HepG2 (cell line): ENCODE measurements at regions not wholly inside any gene's neighbourhood (a gene's known extent, or its start where the extent isn't known, plus 50 kb on each side); places are given as distances from the start of the nearest gene placed in this dataset.

Source experiments
- ATAC-seq: fragments of 200-7000 bp; cut with Tn5 transposase; 3 replicates; pipeline ENCODE4 v1.9.1; 2020; ENCODE audit warnings: mild to moderate bottlenecking, moderate library complexity
- BruUV-seq: library from RNA; stranded (reverse); fragments of 400-500 nt; replicated peaks from 2 replicates; lab custom pipeline; 2021; lab: Mats Ljungman, UMichigan
- CTCF ChIA-PET: fragments of 300-600 bp; formaldehyde crosslinking; extraction: SDS; loops from one replicate; lab custom pipeline; 2021; ENCODE audit warnings: low total read pairs, inconsistent platforms, low intra/inter-chr PET ratio; lab: Yijun Ruan, JAX
- POLR2A ChIA-PET: fragments of 350-600 bp; sonication (Branson Sonifier 250); formaldehyde crosslinking; loops from one replicate; lab custom pipeline; 2020; ENCODE audit warnings: antibody characterized with exemption, inconsistent platforms; lab: Yijun Ruan, JAX
- DNase-seq: peaks from one replicate; pipeline ENCODE4 v3.0.0-alpha.2; 2015; ENCODE audit warnings: low spot score
- FAIRE-seq: peaks from 3 replicates; lab custom pipeline; 2011; peaks lifted over from hg19 to GRCh38; lab: Jason Lieb, UNC
- H2AFZ ChIP-seq: one replicate; pipeline ENCODE4 v1.6.1; 2011; ENCODE audit warnings: low read length, inconsistent platforms
- H3K27ac ChIP-seq: fragments of 300-600 bp; 3 replicates; pipeline ENCODE4 v1.8.0; 2011; ENCODE audit warnings: mixed run types, mild to moderate bottlenecking, mixed read lengths, low read length, inconsistent platforms; ENCODE audit not compliant: insufficient read depth; ENCODE audit errors: extremely low read length
- H3K27me3 ChIP-seq, 2 experiments: fragments of 200-600 bp in 1 of 2; 2 replicates in 1 of 2; 3 replicates in 1 of 2; pipeline versions ENCODE4 v1.6.0 to v1.8.0; 2011; ENCODE audit warnings: low read length in 2 of 2, mild to moderate bottlenecking in 2 of 2, moderate library complexity in 2 of 2, inconsistent platforms in 1 of 2; ENCODE audit not compliant: insufficient read depth in 2 of 2, control insufficient read depth in 1 of 2
- H3K36me3 ChIP-seq, 2 experiments: fragments of 200-600 bp in 1 of 2; replicated peaks in 1 of 2; 2 replicates in 1 of 2; 3 replicates in 1 of 2; pipeline versions ENCODE4 v1.5.1 to v1.8.0; 2011; ENCODE audit warnings: low read length in 2 of 2, inconsistent platforms in 1 of 2; ENCODE audit not compliant: insufficient read depth in 2 of 2, control insufficient read depth in 1 of 2
- H3K4me1 ChIP-seq: 2 replicates; pipeline ENCODE4 v1.5.1; 2012; ENCODE audit warnings: low read length, inconsistent platforms; ENCODE audit not compliant: insufficient read depth
- H3K4me2 ChIP-seq: 2 replicates; pipeline ENCODE4 v1.6.0; 2011; ENCODE audit warnings: low read depth, low read length, inconsistent platforms
- H3K4me3 ChIP-seq, 3 experiments: fragments of 200-600 bp in 1 of 3; sonication (generic), shearing (Covaris generic) in 1 of 3; replicated peaks in 1 of 3; 2 replicates each; pipeline ENCODE4 v1.5.1; 2011 to 2016; ENCODE audit warnings: low read length in 3 of 3, inconsistent platforms in 2 of 3, low read depth in 2 of 3, mild to moderate bottlenecking in 2 of 3, control low read depth in 1 of 3, mixed read lengths in 1 of 3; ENCODE audit not compliant: insufficient read depth in 1 of 3
- H3K79me2 ChIP-seq: one replicate; pipeline ENCODE4 v1.6.1; 2011; ENCODE audit warnings: low read length, inconsistent platforms; ENCODE audit not compliant: insufficient read depth
- H3K9ac ChIP-seq: 2 replicates; pipeline ENCODE4 v1.6.0; 2011; ENCODE audit warnings: mild to moderate bottlenecking, low read depth, low read length, inconsistent platforms; ENCODE audit not compliant: insufficient read depth
- H3K9me3 ChIP-seq: 2 replicates; pipeline ENCODE4 v1.5.1; 2012; ENCODE audit warnings: mild to moderate bottlenecking, low read length
- H4K20me1 ChIP-seq: 2 replicates; pipeline ENCODE4 v1.6.0; 2011; ENCODE audit warnings: inconsistent platforms, mild to moderate bottlenecking, low read length, moderate library complexity; ENCODE audit not compliant: insufficient read depth
- BHLHE40 ChIP-seq: IDR thresholded peaks from 2 replicates; pipeline ENCODE4 v1.6.1; 2011; ENCODE audit warnings: low read length, improper control_type of control experiment
- HHEX ChIP-seq: IDR thresholded peaks from 2 replicates; pipeline ENCODE4 v1.6.1; 2016; ENCODE audit warnings: control low read depth
- HMGA1 ChIP-seq: sonication (generic); formaldehyde crosslinking; conservative IDR thresholded peaks from 2 replicates; pipeline ENCODE4 v1.4.0; 2020; ENCODE audit warnings: missing genetic modification reagents
- NCOA5 ChIP-seq: sonication (generic); formaldehyde crosslinking; IDR thresholded peaks from 2 replicates; pipeline ENCODE4 v1.4.0; 2020; ENCODE audit warnings: missing genetic modification reagents
- SP5 ChIP-seq: IDR thresholded peaks from 2 replicates; pipeline ENCODE4 v1.6.1; 2016; ENCODE audit warnings: low read depth, borderline replicate concordance
- ZBTB8A ChIP-seq: sonication (generic); formaldehyde crosslinking; IDR thresholded peaks from 2 replicates; pipeline ENCODE4 v1.4.0; 2020; ENCODE audit warnings: mild to moderate bottlenecking, low read depth, missing genetic modification reagents, borderline replicate concordance
- ZMAT3 ChIP-seq: sonication (generic); formaldehyde crosslinking; conservative IDR thresholded peaks from 2 replicates; pipeline ENCODE4 v1.7.0; 2021; ENCODE audit warnings: missing genetic modification reagents
- ZNF674 ChIP-seq: sonication (generic); formaldehyde crosslinking; IDR thresholded peaks from 2 replicates; pipeline ENCODE4 v1.5.0; 2020; ENCODE audit warnings: low read depth, mild to moderate bottlenecking, missing genetic modification reagents
- in situ Hi-C: cut with HindIII; loops from 2 replicates; pipeline ENCODE4 v1.10.0; 2017; ENCODE audit warnings: low pct_unique_long_range_greater_than_20kb; ENCODE audit not compliant: extremely low pct_ligation_motif_present
- intact Hi-C: fragments of 100-400 bp; cut with micrococcal nuclease; formaldehyde crosslinking; loops from one replicate; pipeline ENCODE4 v1.10.0; 2022; ENCODE audit not compliant: unreplicated experiment
- TF ChIP-seq, protein P1 (sequence below): sonication (generic); formaldehyde crosslinking; IDR thresholded peaks from 2 replicates; pipeline ENCODE4 v1.8.0; 2022; ENCODE audit warnings: mild to moderate bottlenecking, missing genetic modification reagents
- TF ChIP-seq, protein P2 (sequence below): sonication (generic); formaldehyde crosslinking; IDR thresholded peaks from 2 replicates; pipeline ENCODE4 v1.4.0; 2020; ENCODE audit warnings: missing genetic modification reagents; ENCODE audit errors: not compliant biosample characterization
- TF ChIP-seq, protein P3 (sequence below): sonication (generic); formaldehyde crosslinking; IDR thresholded peaks from 2 replicates; pipeline ENCODE4 v1.4.0; 2020; ENCODE audit warnings: mild to moderate bottlenecking, missing genetic modification reagents
- TF ChIP-seq, protein P4 (sequence below): fragments of 450-650 bp; IDR thresholded peaks from 2 replicates; pipeline ENCODE4 v1.6.1; 2016
- TF ChIP-seq, protein P5 (sequence below): sonication (generic); formaldehyde crosslinking; IDR thresholded peaks from 2 replicates; pipeline ENCODE4 v1.4.0; 2020; ENCODE audit warnings: missing genetic modification reagents, borderline replicate concordance
- TF ChIP-seq, protein P6 (sequence below): sonication (generic); formaldehyde crosslinking; IDR thresholded peaks from 2 replicates; pipeline ENCODE4 v1.8.1; 2023; ENCODE audit warnings: mild to moderate bottlenecking, moderate library complexity, missing genetic modification reagents

DNA sequence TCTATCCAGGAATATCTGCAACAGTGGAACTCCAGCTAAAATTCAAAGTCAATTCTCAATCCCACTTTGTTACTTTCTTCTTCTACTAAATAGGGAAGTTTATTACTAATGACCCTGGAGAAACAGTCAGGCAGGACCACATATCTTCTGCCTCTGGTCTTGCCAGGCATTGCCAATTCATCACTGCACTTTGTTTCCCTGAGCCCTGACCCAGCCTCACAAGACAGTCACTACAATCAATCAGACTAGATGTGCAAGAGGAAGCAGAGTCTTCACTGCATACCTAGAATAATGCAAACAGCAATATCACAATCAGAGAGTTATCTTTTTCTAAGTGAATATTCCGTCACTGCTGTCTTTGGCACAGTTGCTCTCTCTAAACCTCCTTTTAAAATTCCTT is 74.9 kb upstream of the GAS1 start (continued):
- TF ChIP-seq, protein P1, sequence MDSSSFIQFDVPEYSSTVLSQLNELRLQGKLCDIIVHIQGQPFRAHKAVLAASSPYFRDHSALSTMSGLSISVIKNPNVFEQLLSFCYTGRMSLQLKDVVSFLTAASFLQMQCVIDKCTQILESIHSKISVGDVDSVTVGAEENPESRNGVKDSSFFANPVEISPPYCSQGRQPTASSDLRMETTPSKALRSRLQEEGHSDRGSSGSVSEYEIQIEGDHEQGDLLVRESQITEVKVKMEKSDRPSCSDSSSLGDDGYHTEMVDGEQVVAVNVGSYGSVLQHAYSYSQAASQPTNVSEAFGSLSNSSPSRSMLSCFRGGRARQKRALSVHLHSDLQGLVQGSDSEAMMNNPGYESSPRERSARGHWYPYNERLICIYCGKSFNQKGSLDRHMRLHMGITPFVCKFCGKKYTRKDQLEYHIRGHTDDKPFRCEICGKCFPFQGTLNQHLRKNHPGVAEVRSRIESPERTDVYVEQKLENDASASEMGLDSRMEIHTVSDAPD, result no peak
- TF ChIP-seq, protein P2, sequence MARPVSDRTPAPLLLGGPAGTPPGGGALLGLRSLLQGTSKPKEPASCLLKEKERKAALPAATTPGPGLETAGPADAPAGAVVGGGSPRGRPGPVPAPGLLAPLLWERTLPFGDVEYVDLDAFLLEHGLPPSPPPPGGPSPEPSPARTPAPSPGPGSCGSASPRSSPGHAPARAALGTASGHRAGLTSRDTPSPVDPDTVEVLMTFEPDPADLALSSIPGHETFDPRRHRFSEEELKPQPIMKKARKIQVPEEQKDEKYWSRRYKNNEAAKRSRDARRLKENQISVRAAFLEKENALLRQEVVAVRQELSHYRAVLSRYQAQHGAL (CRISPR knock-in tag), result no peak
- TF ChIP-seq, protein P3, sequence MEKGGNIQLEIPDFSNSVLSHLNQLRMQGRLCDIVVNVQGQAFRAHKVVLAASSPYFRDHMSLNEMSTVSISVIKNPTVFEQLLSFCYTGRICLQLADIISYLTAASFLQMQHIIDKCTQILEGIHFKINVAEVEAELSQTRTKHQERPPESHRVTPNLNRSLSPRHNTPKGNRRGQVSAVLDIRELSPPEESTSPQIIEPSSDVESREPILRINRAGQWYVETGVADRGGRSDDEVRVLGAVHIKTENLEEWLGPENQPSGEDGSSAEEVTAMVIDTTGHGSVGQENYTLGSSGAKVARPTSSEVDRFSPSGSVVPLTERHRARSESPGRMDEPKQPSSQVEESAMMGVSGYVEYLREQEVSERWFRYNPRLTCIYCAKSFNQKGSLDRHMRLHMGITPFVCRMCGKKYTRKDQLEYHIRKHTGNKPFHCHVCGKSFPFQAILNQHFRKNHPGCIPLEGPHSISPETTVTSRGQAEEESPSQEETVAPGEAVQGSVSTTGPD (CRISPR knock-in tag), result no peak
- TF ChIP-seq HHEX (CRISPR knock-in tag), result no peak

DNA sequence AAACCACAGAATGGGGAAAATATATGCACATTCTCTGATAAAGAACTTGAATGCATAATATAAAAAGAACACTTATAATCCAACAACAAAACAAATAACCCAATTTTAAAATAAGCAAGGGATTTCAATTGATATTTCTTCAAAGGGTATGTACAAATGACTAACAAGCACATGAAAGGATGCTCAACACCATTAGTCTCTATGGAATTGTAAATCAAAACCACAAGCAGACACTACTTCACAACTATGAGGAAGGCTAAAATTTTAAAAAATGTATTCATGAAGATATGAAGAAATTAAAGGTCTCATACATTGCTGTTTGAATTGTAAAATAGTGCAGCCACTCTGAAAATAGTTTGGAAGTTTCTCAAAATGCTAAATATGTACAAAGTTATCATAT is 78.9 kb upstream of the GAS1 start:
- Histone ChIP-seq H3K36me3 (no peaks in the 10 kb centered on the region), H3K9me3 (no peaks in the 10 kb centered on the region), H3K9ac (no peak overlapping the region), H3K4me3 (no peak overlapping the region), H3K4me2 (no peak overlapping the region), H3K79me2 (no peaks in the 10 kb centered on the region), H4K20me1 (no peaks in the 10 kb centered on the region), H3K27ac (no peak overlapping the region), H2AFZ (no peak overlapping the region), H3K4me1 (no peaks in the 10 kb centered on the region), H3K27me3 (no peaks in the 10 kb centered on the region)
- BruUV-seq, result no TSS peak
- no peak for DNase-seq
- no peak for ATAC-seq
- ChIA-PET CTCF (no interaction called here), POLR2A (no interaction called here)
- intact Hi-C loops, result no loop called here
- in situ Hi-C loops, result no loop called here
- FAIRE-seq, result no peak
- TF ChIP-seq, protein P4, sequence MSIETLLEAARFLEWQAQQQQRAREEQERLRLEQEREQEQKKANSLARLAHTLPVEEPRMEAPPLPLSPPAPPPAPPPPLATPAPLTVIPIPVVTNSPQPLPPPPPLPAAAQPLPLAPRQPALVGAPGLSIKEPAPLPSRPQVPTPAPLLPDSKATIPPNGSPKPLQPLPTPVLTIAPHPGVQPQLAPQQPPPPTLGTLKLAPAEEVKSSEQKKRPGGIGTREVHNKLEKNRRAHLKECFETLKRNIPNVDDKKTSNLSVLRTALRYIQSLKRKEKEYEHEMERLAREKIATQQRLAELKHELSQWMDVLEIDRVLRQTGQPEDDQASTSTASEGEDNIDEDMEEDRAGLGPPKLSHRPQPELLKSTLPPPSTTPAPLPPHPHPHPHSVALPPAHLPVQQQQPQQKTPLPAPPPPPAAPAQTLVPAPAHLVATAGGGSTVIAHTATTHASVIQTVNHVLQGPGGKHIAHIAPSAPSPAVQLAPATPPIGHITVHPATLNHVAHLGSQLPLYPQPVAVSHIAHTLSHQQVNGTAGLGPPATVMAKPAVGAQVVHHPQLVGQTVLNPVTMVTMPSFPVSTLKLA, result no peak
- TF ChIP-seq ZBTB8A (CRISPR knock-in tag), result no peak
- TF ChIP-seq ZNF674 (CRISPR knock-in tag), result no peak
- TF ChIP-seq NCOA5, result no peak
- TF ChIP-seq, protein P5, sequence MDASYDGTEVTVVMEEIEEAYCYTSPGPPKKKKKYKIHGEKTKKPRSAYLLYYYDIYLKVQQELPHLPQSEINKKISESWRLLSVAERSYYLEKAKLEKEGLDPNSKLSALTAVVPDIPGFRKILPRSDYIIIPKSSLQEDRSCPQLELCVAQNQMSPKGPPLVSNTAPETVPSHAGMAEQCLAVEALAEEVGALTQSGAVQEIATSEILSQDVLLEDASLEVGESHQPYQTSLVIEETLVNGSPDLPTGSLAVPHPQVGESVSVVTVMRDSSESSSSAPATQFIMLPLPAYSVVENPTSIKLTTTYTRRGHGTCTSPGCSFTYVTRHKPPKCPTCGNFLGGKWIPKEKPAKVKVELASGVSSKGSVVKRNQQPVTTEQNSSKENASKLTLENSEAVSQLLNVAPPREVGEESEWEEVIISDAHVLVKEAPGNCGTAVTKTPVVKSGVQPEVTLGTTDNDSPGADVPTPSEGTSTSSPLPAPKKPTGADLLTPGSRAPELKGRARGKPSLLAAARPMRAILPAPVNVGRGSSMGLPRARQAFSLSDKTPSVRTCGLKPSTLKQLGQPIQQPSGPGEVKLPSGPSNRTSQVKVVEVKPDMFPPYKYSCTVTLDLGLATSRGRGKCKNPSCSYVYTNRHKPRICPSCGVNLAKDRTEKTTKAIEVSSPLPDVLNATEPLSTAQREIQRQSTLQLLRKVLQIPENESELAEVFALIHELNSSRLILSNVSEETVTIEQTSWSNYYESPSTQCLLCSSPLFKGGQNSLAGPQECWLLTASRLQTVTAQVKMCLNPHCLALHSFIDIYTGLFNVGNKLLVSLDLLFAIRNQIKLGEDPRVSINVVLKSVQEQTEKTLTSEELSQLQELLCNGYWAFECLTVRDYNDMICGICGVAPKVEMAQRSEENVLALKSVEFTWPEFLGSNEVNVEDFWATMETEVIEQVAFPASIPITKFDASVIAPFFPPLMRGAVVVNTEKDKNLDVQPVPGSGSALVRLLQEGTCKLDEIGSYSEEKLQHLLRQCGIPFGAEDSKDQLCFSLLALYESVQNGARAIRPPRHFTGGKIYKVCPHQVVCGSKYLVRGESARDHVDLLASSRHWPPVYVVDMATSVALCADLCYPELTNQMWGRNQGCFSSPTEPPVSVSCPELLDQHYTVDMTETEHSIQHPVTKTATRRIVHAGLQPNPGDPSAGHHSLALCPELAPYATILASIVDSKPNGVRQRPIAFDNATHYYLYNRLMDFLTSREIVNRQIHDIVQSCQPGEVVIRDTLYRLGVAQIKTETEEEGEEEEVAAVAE (CRISPR knock-in tag), result no peak
- TF ChIP-seq SP5 (CRISPR knock-in tag), result no peak
- TF ChIP-seq, protein P6, sequence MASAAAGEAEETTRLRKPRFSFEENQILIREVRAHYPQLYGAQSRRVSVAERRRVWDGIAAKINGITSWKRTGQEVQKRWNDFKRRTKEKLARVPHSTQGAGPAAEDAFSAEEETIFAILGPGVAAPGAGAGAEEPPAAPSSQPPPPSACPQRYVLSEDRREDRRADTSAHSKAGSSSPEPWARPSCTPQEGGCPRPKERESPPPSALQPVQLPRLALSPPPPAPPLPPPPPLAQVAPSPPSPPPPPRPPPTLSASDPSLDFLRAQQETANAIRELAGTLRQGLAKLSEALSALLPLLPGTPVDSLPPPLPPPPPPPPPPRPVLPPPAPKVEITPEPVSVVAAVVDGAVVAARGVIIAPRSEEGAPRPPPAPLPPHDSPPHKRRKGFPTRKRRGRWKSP (CRISPR knock-in tag), result no peak
- TF ChIP-seq HMGA1, result no peak
- no peak for TF ChIP-seq BHLHE40
- TF ChIP-seq ZMAT3, result no peak
